Osteocyte (in vitro differentiated cells): ENCODE measurements at regions not wholly inside any gene's neighbourhood (a gene's known extent, or its start where the extent isn't known, plus 50 kb on each side); places are given as distances from the start of the nearest gene placed in this dataset.
A peak's percentile ranks its signal among the peaks of the same experiment; 100 is the strongest.

Experiments used
- DNase-seq: peaks from one replicate; pipeline ENCODE4 v3.0.0; 2021; ENCODE audit warnings: mixed read lengths; ENCODE audit not compliant: unreplicated experiment; ENCODE audit errors: extremely low spot score
- H3K27ac Mint-ChIP-seq: one replicate; pipeline ENCODE4 v1.8.0; 2021; ENCODE audit warnings: mild to moderate bottlenecking, mixed read lengths; ENCODE audit not compliant: unreplicated experiment
- H3K27me3 Mint-ChIP-seq: one replicate; pipeline ENCODE4 v1.8.0; 2021; ENCODE audit warnings: mixed read lengths; ENCODE audit not compliant: unreplicated experiment
- H3K36me3 Mint-ChIP-seq: one replicate; pipeline ENCODE4 v1.8.0; 2021; ENCODE audit warnings: mixed read lengths; ENCODE audit not compliant: unreplicated experiment
- H3K4me1 Mint-ChIP-seq: one replicate; pipeline ENCODE4 v1.8.0; 2021; ENCODE audit warnings: mixed read lengths; ENCODE audit not compliant: unreplicated experiment
- H3K4me3 Mint-ChIP-seq: one replicate; pipeline ENCODE4 v1.8.0; 2021; ENCODE audit warnings: mild to moderate bottlenecking, moderate library complexity, mixed read lengths; ENCODE audit not compliant: unreplicated experiment
- H3K9me3 Mint-ChIP-seq: one replicate; pipeline ENCODE4 v1.8.0; 2021; ENCODE audit warnings: mixed read lengths; ENCODE audit not compliant: unreplicated experiment
- TF ChIP-seq, protein P1 (sequence below): fragments of 200-600 bp; sonication (generic); IDR thresholded peaks from 2 replicates; pipeline ENCODE4 v1.5.0; 2021; ENCODE audit warnings: antibody characterized with exemption, mild to moderate bottlenecking, moderate library complexity

DNA sequence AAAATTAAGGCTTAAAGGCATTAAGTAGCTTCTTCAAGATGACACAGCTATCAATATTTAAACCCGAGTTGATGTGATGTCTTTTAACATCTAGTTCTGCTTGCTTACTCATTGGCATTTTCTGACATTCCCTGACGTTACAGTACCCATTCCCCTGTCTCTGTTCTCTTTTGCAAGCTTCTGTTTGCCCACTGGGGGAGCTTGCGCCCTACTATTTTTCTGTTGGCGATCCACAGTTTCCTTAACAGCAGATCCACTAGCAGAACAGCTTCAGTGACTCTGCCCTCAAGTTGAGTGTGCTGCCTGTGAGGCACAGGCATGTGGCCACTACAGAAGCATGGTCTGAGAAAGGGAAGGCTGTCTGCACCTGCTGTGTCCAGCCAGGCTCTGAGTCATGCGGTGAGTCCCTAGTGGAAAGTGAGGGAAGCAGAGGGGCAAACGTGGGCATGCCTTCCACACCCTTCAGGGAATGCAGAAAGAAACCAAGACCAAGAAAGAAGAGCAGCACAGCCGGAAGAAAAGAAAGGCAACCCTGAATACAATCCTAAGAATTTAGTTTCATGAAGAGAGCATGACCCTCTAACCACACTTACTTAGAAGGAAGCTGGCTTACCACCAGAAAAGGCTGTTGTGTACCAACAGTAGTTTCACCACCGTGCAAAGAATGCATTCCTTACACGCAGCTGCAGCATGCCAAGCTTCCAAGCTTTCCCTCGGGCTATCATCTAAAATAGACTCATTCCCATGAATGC is 97.7 kb upstream of the VGLL2 start:
- H3K9me3 Mint-ChIP-seq = no peaks in the 10 kb centered on the region
- peak overlapping the region; percentile 51 for H3K27ac Mint-ChIP-seq
- no peak for DNase-seq
- TF ChIP-seq, protein P1, sequence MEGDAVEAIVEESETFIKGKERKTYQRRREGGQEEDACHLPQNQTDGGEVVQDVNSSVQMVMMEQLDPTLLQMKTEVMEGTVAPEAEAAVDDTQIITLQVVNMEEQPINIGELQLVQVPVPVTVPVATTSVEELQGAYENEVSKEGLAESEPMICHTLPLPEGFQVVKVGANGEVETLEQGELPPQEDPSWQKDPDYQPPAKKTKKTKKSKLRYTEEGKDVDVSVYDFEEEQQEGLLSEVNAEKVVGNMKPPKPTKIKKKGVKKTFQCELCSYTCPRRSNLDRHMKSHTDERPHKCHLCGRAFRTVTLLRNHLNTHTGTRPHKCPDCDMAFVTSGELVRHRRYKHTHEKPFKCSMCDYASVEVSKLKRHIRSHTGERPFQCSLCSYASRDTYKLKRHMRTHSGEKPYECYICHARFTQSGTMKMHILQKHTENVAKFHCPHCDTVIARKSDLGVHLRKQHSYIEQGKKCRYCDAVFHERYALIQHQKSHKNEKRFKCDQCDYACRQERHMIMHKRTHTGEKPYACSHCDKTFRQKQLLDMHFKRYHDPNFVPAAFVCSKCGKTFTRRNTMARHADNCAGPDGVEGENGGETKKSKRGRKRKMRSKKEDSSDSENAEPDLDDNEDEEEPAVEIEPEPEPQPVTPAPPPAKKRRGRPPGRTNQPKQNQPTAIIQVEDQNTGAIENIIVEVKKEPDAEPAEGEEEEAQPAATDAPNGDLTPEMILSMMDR = peak; percentile 16
- H3K36me3 Mint-ChIP-seq = no peaks in the 10 kb centered on the region
- H3K4me3 Mint-ChIP-seq = no peak overlapping the region
- peaks cover 11% of the 10 kb centered on the region for H3K4me1 Mint-ChIP-seq
- no peaks in the 10 kb centered on the region for H3K27me3 Mint-ChIP-seq

DNA sequence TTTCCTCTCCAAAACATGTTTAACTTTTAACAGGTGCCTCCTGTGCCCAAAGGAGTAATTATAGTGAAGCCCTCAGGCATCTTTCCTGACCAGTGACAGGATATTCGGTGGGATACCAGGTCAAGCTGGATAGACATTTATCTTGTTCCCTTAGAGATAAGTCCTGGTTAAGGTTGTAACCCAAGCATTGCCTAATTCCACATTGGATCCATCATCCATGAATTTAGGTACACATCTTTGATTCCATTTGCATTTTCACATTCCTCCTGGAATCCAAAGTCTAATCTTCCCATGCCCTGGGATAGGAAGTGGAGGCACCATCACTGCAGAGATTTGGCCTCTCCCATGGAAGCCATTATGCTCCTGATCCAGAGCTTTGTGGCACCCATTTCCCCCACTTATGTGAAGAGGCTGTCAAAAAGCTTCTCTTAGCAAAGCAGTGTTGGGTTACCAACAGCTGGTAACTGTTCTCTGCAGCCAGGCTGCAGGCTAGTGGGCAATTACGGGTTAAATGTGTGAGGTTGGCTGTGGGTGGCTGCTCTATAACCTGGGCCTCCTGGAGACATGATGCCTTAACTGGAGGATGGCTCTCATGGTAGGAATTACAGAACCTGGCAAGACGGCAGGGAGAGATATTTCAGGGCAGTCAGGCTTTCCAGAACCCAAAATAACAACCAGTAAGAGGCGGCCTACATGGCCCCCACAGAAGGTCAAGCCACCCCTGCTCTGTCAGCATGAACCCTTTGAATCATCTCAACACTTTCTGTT is 96.9 kb upstream of the VGLL2 start:
- Mint-ChIP-seq H3K4me1 (peaks cover 11% of the 10 kb centered on the region), H3K27ac (no peak overlapping the region), H3K4me3 (no peak overlapping the region), H3K27me3 (no peaks in the 10 kb centered on the region), H3K9me3 (no peaks in the 10 kb centered on the region), H3K36me3 (no peaks in the 10 kb centered on the region)
- DNase-seq = no peak
- TF ChIP-seq, protein P1 = no peak

DNA sequence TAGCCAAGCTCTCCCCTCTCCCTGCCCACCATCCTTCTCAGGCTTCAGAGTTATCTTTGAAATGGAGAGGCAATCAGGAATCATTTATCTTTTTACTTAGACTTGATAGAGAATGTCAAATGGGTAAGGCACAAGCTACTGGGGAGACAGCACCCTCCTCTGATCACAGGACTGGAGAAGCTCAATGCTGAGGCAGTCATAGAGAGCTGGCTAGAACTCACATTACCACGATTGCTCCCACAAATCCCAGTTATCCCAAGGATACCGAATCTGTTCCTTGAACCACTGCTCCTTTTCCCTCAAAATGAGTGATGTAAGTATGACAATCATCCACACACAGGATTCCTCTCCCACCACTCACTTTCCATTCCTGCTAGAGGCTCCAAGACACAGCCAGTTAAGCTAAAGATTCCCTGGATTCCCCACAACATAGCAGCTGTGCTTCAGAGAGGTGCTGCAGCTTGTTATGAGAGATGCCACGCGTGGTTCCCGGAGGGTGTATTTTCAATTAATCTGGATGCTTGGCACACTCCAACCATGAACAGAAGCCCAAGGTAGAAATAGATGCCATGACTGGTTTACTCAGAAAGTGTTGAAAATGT is 96.2 kb upstream of the VGLL2 start:
- no peaks in the 10 kb centered on the region for H3K36me3 Mint-ChIP-seq
- H3K27ac Mint-ChIP-seq = no peak overlapping the region

DNA sequence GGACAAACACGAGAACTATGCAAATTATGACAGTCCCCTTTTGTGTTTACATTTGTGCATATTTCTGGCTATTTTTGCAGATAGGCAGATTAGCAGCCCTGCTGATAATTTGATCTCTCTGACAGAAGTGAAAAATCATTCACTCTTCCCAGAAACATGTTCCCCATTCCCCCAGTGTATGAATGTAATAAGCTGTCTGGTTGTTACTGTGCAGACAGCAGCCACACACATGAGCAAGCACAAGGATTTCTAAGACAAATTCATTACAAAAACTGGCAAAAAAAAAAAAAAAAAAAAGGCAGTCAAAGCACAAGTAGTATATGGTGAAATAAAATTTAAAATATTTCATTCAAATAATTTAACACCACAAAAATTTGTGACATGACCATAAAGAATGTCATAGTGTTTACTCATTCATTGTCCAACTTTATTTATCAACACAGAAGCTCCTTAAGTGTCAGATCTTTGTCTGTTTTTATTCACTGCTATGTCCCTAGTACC is 95.5 kb upstream of the VGLL2 start:
- Mint-ChIP-seq H3K9me3 (no peaks in the 10 kb centered on the region), H3K27me3 (no peaks in the 10 kb centered on the region), H3K36me3 (no peaks in the 10 kb centered on the region), H3K27ac (no peak overlapping the region), H3K4me1 (peaks cover 11% of the 10 kb centered on the region), H3K4me3 (no peak overlapping the region)
- DNase-seq = no peak
- TF ChIP-seq, protein P1 = no peak

More for the DNA sequence above, 96.2 kb upstream of the VGLL2 start:
- Mint-ChIP-seq H3K27me3 (no peaks in the 10 kb centered on the region), H3K9me3 (no peaks in the 10 kb centered on the region), H3K4me1 (peaks cover 11% of the 10 kb centered on the region), H3K4me3 (no peak overlapping the region)
- TF ChIP-seq, protein P1 = no peak
- no peak for DNase-seq
